NCI-H1694 treated with DMSO at 0.1 percent for 48 hours (cell line): ENCODE measurements at regions not wholly inside any gene's neighbourhood (a gene's known extent, or its start where the extent isn't known, plus 50 kb on each side); places are given as distances from the start of the nearest gene placed in this dataset.
"Not testable (repeated sequence)": the region's sequence is repeated elsewhere in the genome, so short reads cannot be mapped to it uniquely, and the experiment has no call there.

ENCODE experiments used
- DNase-seq: peaks from one replicate; lab custom pipeline; 2025; lab: John Stamatoyannopoulos, UW

DNA sequence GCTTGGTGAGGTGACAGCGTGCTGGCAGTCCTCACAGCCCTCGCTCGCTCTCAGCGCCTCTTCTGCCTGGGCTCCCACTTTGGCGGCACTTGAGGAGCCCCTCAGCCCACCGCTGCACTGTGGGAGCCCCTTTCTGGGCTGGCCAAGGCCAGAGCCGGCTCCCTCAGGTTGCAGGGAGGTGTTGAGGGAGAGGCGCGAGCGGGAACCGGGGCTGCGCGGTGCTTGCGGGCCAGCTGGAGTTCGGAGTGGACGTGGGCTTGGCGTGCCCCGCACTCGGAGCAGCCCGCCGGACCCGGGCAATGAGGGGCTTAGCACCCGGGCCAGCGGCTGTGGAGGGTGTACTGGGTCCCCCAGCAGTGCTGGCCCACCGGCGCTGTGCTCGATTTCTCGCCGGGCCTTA lies 134.2 kb upstream of the BASP1 start:
- not testable (repeated sequence) for DNase-seq

DNA sequence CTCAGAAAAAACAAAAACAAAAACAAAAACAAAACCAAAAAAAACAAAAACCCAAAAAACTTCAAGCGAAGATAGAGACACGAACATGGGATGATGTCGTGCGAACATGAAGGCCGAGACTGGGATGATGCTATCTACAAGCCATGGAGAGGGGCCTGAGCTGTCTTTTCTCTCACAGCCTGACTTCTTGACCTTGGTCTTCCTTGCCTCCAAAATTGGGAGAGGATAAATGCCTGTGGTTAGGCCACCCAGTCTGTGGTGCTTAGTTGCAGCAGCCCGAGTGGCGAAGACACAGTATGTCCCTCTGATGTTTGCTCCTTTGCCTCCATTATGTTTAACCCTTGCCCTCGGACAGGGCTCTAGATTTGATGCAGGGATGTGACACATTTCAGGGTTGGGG lies 130.4 kb upstream of the BASP1 start:
- DNase-seq: no peak

DNA sequence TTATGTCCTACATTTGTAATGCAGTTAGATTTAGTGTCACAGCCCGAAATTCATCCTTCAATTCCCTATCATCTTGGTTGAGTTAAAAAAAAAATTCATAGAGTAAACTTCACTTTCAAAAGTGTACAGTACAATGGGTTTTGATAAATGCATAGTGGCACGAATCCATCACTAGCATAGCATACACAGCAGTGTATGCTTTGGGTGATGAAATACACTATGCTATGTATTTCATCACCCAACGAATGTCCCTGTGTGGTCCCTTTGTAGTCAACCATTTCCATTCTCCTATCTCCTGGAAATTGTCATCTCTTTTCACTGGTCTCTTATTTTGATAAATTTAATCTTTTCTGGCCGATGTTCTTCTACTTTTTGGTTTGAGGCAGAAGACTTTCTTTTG lies 129.4 kb upstream of the BASP1 start:
- DNase-seq: no peak

DNA sequence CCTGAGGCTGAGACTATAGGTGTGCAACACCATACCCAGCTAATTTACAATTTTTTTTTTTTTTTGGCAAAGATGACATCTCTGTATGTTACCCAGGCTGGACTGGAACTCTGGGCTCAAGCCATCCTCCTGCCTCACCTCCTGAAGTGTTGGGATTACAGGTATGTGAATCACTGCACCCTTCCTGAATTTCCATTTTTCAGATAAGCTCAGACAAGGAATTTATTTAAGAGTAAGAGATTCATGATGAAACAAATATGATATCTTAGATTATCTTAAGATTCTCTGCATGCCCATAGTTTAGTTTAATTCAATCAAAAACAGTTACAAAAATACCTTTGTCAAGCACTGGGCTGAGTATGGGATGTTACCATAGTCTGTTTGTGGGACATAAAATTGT lies 128.4 kb upstream of the BASP1 start:
- no peak for DNase-seq

DNA sequence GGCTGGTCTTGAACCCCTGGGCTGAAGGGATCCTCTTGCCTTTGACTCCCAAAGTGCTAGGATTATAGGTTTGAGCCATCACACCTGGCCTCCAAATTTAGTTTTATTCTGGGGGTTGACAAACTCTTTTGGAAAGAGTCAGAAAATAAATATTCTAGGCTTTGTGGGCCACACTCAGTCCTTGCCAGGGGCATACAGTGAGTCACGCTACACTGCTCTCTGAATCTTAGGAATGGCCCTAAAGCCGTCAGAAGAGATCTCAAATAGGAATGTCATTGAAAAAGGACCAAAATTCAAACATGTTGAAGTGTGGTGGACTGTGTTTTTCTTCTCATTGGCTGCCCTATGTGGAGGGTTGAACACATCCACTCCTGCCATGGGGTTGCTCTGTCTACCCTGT lies 127.7 kb upstream of the BASP1 start:
- no peak for DNase-seq

DNA sequence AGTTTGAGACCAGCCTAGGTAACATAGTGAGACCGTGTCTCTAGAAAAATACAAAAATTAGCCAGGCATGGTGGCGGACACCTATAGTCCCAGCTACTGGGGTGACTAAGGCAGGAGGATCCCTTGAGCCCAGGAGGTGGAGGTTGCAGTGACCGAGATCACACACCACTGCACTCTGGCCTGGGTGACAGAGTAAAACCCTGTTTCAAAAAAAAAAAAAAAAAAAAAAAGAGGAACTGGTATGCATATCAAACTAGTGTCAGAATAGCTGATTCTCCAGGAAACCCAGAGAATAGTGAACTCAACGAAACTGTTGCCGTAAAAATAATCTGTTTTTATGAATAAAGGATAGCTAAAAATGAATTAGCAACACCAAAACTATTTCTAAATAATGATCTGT lies 126.6 kb upstream of the BASP1 start:
- no peak for DNase-seq

DNA sequence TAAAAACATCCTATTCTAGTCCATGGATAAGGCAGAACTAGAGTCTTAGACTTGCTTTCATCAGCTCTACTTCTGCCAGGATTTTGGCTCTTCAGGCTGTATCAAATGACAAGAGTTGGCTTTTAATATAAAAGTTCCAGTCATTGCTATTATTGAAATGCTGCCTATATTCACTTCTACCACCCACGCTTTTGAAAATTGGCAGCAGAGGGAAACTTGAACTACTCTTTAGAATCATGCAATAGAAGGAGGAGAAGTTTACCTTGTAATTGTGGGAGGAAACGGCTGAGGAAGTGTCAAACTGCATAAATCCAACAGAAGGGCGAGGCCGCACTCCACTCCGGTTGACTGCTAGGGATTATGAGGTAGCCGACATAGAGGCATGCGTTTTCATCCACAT lies 122.6 kb upstream of the BASP1 start:
- no peak for DNase-seq

DNA sequence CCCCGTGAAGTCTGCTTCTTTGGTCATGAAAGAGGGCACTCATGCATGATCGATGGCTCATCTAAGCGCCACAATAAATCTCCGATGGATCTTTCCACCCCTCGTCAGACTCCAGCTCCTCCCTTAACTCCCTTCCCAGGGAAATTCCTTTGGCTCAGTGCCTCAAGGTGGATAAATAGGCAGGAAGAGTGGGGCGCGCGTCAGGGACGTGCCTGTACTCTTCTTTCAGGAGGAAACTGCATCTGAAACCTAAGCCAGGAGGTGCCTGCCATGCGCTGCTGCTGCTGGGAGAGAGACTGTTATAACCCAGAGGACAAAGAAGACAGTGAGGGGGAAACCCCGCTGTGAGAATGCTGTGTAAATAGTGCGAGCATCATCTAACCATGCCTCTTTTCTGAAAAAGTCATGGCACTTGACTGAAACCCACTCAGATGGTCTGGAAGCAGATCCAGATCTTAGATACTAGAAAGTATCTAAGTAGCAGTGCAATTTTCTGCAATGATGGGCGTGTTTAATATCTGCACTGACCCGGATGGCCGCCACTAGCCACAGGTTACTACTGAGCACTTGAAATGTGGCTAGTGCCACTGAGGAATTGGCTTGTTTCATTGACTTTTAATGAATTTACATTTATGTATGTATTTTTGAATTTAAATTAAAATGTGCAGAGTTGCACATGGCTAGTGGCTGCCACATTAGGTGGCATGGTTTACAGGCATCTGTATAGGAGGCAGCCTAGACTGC lies 120.3 kb upstream of the BASP1 start:
- no peak for DNase-seq

DNA sequence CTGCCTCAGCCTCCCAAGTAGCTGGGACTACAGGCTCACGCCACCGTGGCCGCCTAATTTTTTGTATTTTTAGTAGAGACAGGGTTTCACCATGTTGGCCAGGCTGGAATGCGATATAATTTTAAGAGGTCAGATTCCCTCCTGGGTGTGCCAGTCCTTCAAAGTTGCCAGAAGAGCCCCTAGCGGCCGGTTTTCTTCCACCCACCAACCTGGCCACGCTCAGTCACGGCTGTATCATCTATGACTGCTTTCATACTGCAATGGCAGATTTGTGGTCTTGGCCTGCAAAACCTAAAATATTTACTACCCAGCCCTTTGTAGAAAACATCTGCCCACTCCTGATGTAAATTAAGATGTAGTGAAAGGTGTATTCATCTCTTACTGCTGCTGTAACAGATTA lies 117.5 kb upstream of the BASP1 start:
- no peak for DNase-seq

DNA sequence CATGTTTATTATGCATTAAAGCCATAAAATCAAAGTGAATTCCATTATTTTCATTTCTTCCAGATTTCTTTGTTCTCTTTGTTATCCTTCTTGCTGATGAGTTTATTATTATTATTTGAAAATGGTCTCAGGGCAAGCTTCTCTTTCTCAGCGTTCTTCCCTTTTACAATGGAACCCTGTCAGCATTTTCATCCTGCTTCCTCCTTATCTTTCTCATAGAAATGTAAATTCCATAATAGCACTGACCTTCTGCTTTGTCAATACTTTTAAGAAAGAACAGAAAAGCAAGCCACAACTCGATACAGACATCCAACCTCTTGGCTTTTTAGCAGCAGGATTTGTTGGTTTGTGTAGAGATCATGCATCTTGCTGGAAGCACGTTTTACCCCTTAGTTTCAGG lies 114.0 kb upstream of the BASP1 start:
- no peak for DNase-seq

DNA sequence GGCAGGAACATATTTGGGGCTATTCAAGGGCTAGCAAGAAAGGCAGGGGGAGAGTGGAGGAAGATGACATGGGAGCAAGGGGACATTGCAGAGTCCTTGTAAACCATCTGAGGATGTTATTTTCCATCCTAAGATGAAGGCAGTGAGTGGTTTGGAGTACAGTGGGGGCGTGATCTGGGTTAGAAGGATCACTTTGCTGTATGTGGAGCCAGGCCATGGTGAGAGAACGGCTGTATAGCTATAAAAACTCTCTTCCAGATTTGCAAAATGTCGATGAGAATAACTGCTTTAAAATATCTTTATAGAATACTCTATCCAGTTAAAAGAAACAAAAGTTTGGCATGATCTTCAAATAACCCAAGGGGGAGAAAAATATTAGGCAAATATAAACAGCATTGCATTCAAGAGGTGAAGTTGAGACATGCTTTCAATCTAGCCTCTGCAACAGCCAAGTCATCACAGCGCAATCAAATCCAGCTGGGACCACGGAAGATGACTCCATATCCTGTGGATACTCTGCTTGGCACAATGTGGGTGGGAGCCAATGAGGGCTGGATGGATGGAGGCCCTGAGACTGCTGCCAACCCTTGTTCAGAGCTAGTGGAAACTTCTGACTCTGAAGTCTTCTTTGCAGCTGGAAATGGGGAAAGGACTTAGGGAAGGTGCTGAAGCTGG lies 111.5 kb upstream of the BASP1 start:
- DNase-seq: no peak

DNA sequence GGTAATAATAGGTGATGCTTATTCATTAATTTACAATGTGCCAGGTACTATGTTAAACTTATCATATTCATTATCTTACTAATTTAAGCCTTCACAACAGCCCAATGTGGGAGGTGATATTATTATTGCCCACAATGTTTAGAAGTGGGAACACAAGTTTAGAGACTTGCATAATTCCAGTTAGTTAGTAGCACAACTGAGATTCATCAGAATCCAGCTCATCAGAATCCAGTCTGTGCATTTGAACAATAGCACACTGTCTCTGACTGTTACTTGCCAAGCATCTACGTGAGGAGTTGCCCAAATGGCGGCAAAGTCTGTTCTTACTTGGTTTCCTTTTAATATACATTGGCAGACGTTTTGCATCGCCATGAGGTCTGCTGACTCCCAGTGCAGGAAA lies 110.9 kb upstream of the BASP1 start:
- DNase-seq: no peak

DNA sequence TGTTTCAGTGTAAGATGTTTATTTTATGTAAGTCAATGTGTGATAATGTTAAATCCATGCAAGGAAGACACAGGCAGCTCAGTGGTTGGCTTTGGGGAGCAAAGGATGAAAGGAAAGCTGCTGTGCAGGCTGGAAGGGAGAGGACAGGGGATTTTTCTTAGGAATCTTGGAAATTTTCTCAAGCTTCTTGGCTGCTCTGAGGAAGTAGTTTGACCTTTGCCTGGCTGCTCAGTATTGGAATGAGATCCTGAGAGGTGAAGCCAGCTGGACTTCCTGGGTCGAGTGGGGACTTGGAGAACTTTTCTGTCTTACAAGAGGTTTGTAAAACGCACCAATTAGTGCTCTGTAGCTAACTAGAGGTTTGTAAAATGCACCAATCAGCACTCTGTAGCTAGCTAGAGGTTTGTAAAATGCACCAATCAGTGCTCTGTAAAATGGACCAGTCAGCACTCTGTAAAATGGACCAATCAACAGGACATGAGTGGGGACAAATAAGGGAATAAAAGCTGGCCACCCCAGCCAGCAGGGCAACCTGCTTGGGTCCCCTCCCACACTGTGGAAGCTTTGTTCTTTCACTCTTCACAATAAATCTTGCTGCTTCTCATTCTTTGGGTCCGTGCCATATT lies 105.2 kb upstream of the BASP1 start:
- DNase-seq: not testable (repeated sequence)

DNA sequence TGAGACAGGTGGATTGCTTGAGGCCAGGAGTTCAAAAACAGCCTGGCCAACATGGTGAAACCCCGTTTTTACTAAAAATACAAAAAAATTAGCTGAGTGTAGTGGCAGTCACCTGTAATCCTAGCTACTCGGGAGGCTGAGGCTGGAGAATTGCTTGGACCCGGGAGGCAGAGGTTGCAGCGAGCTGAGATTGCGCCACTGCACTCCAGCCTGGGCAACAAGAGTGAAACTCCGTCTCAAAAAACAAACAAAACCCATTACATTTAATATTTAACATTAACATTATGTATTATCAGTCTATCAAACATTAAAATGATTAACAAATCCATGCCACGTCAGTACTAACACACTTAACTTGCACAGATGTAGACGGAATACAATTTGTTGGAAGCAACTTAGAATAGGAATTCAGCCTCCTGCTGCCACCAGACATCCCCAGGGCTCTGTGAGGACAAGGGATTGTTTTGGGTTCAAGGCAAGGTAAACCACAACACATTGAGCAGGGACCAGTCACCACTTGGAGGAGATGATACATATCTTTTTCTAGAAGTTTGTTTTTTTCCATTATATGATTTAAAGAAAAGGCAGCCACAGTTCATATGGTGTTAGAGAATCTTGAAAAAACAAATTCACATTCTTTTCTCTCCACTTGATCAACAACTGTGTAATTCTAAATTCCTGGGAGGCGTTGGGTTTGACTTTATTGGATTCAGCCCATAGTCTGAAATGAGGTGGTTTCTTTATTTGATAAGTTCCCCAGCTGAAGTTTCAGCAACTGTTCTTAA lies 104.1 kb upstream of the BASP1 start:
- no peak for DNase-seq

DNA sequence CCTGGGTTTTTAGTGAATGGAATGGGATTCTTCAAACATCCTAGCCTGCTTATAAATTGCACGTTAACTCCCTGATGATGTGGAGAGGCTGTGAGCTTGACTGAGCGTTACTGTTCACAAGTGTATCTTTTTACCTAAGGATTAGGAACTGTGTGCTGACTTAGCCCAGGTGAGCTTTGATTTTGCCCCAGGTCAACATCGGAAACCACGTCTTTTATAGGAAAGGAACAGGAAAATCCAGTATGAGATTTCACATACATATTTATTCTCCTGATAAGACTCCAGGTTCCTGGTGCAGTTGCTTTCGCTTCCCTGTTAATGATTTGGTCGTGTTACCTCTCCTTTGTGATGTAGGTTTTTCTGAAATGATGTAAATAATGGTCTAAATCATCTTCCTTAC lies 103.2 kb upstream of the BASP1 start:
- DNase-seq: no peak

DNA sequence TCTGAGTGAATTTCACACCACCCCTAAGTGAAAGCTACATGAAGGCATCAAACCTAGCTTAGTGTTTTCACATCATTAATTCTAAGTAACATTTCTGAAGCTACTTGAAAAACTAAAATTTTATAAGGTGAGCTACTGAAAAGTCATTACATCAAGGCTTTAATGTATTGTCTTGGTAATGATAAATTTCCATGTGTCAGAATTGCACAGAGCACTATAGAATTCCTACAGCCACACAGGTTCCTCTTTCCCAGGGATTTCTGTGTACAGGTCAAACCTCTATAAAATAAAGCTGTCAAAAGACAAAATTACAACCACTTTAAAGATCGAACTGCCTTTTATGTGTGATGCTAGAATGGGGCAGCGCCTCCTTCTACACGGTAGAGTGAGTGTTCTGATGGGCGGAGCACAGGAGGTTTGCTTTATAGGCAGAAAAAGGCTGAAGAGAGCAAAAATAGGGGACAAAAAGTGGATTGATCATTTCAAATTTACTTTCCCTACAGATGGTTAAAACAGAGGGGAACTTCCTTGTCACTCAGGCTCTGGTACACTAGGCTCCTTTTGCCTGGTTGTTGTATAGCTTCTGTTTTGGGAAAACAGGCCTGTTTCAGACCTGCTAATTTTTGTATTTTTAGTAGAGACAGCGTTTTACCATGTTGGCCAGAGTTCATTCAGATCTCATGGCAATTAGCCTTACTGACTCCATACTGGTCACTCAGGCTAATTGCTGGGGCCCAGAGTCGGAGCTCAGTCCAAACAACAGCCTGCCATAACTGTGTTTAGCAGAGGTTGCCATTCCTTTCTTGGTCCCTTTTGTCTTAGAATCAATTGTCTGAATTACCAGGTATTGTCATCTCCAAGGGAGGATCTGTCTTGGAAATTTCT lies 102.5 kb upstream of the BASP1 start:
- no peak for DNase-seq

DNA sequence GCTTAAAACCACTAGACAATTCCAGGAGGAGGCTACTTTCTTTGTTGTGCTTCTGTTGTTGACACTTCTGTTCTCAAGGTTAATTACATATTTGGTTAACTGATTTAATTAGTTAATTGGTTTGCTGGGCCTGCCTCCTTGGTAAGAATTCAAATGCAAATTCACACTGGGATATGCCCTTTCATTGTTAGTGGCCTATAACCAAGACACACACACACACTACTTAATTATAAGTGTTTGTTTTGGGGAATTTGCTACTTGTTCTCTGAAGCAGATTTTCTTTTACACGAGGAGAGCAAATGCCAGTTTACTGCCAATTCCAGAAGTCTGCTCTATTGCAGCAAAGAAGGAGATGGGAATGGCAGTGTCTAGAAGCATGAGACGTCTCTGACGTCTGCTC lies 101.6 kb upstream of the BASP1 start:
- DNase-seq: no peak

DNA sequence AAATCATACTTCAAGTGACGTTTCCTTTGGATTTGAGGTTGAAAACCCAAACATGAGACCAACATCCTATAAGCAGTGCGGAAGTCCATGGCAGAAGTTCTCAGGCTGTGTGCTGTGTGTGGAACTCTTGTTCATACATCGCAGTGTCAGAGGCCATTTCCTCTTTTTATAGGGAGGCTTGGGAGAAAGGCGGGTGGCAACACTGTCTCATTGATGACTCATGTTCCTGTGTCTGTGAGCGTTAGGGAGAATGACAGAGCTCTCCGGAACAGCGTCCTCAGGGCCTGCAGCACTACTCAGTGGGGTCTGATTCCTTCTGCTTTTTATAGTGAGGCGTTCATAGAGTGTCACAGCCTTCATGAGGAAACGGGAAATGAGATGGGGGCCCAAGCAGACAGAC lies 98.8 kb upstream of the BASP1 start:
- no peak for DNase-seq

DNA sequence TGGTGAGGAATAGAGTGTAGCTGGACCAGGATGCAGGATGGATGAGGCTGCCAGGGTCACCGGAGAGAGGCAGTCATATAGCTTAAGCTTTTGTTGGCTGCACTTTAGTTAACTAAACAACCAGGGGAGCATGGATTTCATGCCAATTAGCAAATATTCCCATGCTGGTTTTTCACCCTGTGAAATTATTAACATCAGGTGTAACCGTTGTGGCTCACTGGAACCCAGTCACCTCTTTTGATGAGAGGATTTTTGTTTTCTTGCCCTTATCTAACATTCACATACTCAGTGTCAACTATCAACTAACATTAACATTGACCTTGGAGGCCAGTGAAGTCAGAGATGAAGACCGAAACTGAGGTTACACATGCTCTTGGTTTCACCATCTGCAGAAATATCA lies 97.2 kb upstream of the BASP1 start:
- no peak for DNase-seq

DNA sequence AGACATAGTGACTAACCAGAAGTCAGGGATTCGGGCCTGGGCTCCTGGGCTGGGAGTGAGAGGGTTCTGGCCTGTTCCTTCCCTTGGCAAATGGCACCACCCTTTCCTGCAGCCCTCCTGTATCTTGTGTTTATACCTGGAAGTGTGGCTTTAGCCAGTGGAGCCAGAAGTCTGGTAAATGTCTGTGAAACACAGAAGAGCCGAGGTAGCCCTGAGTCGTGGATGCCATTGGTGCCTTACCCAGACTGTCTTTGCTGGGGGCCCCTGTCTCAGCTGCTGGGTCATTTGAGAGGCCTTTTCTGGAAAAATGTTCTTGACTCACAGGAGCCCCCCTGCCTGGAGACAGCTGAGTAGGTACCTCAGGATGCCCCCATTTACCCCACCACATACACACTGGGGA lies 95.7 kb upstream of the BASP1 start:
- no peak for DNase-seq

DNA sequence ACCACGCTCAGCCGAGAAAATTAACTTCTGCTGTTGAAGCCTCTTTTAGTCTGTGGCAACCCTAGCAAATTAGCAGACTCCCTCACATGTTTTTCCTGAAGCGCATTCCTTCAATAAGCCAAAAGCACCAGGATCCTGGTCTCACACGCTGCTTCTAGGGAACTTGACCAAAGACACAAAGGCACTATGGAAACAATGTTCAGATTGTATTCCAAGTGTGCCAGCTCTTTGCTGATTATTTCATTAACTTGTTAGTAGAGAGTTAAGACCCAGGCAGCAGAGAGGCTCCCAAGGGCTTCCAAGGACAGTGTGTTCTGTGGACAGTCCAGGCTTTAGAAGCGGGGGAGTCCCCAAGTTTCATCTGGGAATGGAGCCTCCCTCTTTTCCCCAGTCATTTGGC lies 94.4 kb upstream of the BASP1 start:
- no peak for DNase-seq

DNA sequence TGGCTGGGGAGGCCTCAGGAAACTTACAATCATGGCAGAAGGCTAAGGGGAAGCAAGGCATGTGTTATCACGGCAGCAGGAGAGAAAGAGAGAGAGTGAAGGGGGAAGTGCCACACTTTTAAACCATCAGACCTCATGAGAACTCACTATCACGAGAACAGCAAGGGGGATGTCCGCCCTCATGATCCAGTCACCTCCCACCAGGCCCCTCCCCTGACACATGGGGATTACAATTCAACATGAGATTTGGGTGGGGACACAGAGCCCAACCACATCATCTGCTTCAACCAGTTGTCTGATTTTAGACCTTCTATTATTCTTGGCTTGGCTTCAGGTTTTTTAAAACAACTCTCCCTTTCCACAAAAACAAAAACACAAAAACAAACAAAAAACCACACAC lies 93.7 kb upstream of the BASP1 start:
- DNase-seq: not testable (repeated sequence)
